Activated CD8-positive, alpha-beta T cell treated with anti-CD3 and anti-CD28 coated beads, Interleukin-2, amount 10 ng/mL, durations not matched to agents 7 days and 5 days (primary cell): ENCODE measurements at regions not wholly inside any gene's neighbourhood (a gene's known extent, or its start where the extent isn't known, plus 50 kb on each side); places are given as distances from the start of the nearest gene placed in this dataset.

Experiments used
- ATAC-seq: fragments of 150-1000 bp; cut with Tn5 transposase; one replicate; pipeline ENCODE4 v1.10.0; 2021; ENCODE audit warnings: moderate library complexity
- CTCF ChIA-PET: fragments of 350-600 bp; sonication (Branson Sonifier 250); formaldehyde crosslinking; loops from one replicate; lab custom pipeline; 2021; ENCODE audit warnings: antibody characterized with exemption; lab: Charles Lee
- POLR2A ChIA-PET: fragments of 350-600 bp; sonication (Branson Sonifier 250); formaldehyde crosslinking; loops from one replicate; lab custom pipeline; 2021; ENCODE audit warnings: antibody characterized with exemption; lab: Charles Lee
- DNase-seq: peaks from one replicate; pipeline ENCODE4 v3.0.0-alpha.2; 2020
- H3K27ac Mint-ChIP-seq: one replicate; pipeline ENCODE4 v1.8.0; 2021; ENCODE audit warnings: mild to moderate bottlenecking, mixed read lengths
- H3K27me3 Mint-ChIP-seq: one replicate; pipeline ENCODE4 v1.8.0; 2021; ENCODE audit warnings: low read depth, mixed read lengths
- H3K36me3 Mint-ChIP-seq: one replicate; pipeline ENCODE4 v1.8.0; 2021; ENCODE audit warnings: low read depth, mixed read lengths
- H3K4me1 Mint-ChIP-seq: one replicate; pipeline ENCODE4 v1.8.0; 2021; ENCODE audit warnings: low read depth, mixed read lengths
- H3K4me3 Mint-ChIP-seq: one replicate; pipeline ENCODE4 v1.8.0; 2021; ENCODE audit warnings: mild to moderate bottlenecking, mixed read lengths
- H3K9me3 Mint-ChIP-seq: one replicate; pipeline ENCODE4 v1.8.0; 2022; ENCODE audit warnings: mixed read lengths; ENCODE audit not compliant: insufficient read depth

GRCh38 chr12:21993438-21993981 lies 52.3 kb upstream of the ABCC9 start:
- DNase-seq (no peak), ATAC-seq (no peak)
- no peaks in the 10 kb centered on the region for H3K36me3 Mint-ChIP-seq
- CTCF ChIA-PET: no interaction called here
- H3K9me3 Mint-ChIP-seq: no peaks in the 10 kb centered on the region
- peaks cover 8% of the 10 kb centered on the region for H3K4me1 Mint-ChIP-seq
- POLR2A ChIA-PET: no interaction called here
- no peak overlapping the region for H3K27ac Mint-ChIP-seq
- H3K4me3 Mint-ChIP-seq: no peak overlapping the region
- peaks cover 3% of the 10 kb centered on the region for H3K27me3 Mint-ChIP-seq

GRCh38 chr12:21992823-21993222 lies 51.6 kb upstream of the ABCC9 start:
- H3K36me3 Mint-ChIP-seq: no peaks in the 10 kb centered on the region
- DNase-seq (no peak), ATAC-seq (no peak)
- H3K4me1 Mint-ChIP-seq: peaks cover 8% of the 10 kb centered on the region
- H3K9me3 Mint-ChIP-seq: no peaks in the 10 kb centered on the region
- no peak overlapping the region for H3K4me3 Mint-ChIP-seq
- peaks cover 3% of the 10 kb centered on the region for H3K27me3 Mint-ChIP-seq
- CTCF ChIA-PET: no interaction called here
- H3K27ac Mint-ChIP-seq: no peak overlapping the region
- POLR2A ChIA-PET: no interaction called here

- peaks cover 7% of the 10 kb centered on the region for H3K27me3 Mint-ChIP-seq
- no peaks in the 10 kb centered on the region for H3K36me3 Mint-ChIP-seq
- ChIA-PET CTCF (interaction anchor here (0.7 to 2.3 kb wide), 4 partner anchors 151 to 344 kb away, joined by 3 to 5 read pairs (median 4); no protein-coding TSS in a partner anchor), POLR2A (no interaction called here)
- H3K4me1 Mint-ChIP-seq: peaks cover 8% of the 10 kb centered on the region
- no peaks in the 10 kb centered on the region for H3K9me3 Mint-ChIP-seq
- H3K4me3 Mint-ChIP-seq: no peak overlapping the region
- no peak for DNase-seq
- no peak for ATAC-seq
- no peak overlapping the region for H3K27ac Mint-ChIP-seq
Observed at GRCh38 chr12:21991526-21991925, 50.3 kb upstream of the ABCC9 start.
